Astrocyte (in vitro differentiated cells and primary cell): ENCODE measurements at regions not wholly inside any gene's neighbourhood (a gene's known extent, or its start where the extent isn't known, plus 50 kb on each side); places are given as distances from the start of the nearest gene placed in this dataset.
"Not testable (repeated sequence)": the region's sequence is repeated elsewhere in the genome, so short reads cannot be mapped to it uniquely, and the experiment has no call there.

Experiments
- DNase-seq: peaks from one replicate; pipeline ENCODE4 v3.0.0-alpha.2; 2010; ENCODE audit warnings: low read depth
- FAIRE-seq: peaks from 2 replicates; lab custom pipeline; 2011; peaks lifted over from hg19 to GRCh38; lab: Jason Lieb, UNC
- H2AFZ ChIP-seq: 2 replicates; pipeline ENCODE4 v1.6.0; 2012; ENCODE audit warnings: low read depth, low read length, inconsistent platforms
- H3K27ac ChIP-seq: 2 replicates; pipeline ENCODE4 v1.5.1; 2011; ENCODE audit warnings: low read depth, low read length, inconsistent platforms
- H3K27me3 ChIP-seq: 2 replicates; pipeline ENCODE4 v1.6.0; 2011; ENCODE audit warnings: low read length, inconsistent platforms; ENCODE audit not compliant: insufficient read depth
- H3K36me3 ChIP-seq: 2 replicates; pipeline ENCODE4 v1.5.1; 2011; ENCODE audit warnings: low read length, inconsistent platforms; ENCODE audit not compliant: insufficient read depth
- H3K4me1 ChIP-seq: 2 replicates; pipeline ENCODE4 v1.5.1; 2011; ENCODE audit warnings: low read length, inconsistent platforms; ENCODE audit not compliant: insufficient read depth
- H3K4me2 ChIP-seq: 2 replicates; pipeline ENCODE4 v1.6.0; 2012; ENCODE audit warnings: low read length, inconsistent platforms
- H3K4me3 ChIP-seq: 2 replicates; pipeline ENCODE4 v1.5.1; 2011; ENCODE audit warnings: low read depth, mild to moderate bottlenecking, low read length, inconsistent platforms; ENCODE audit not compliant: insufficient read depth
- H3K79me2 ChIP-seq: 2 replicates; pipeline ENCODE4 v1.6.0; 2012; ENCODE audit warnings: mild to moderate bottlenecking, low read length, inconsistent platforms; ENCODE audit not compliant: insufficient read depth
- H3K9ac ChIP-seq: 2 replicates; pipeline ENCODE4 v1.6.0; 2012; ENCODE audit warnings: mild to moderate bottlenecking, low read length, inconsistent platforms
- H3K9me3 ChIP-seq: 2 replicates; pipeline ENCODE4 v1.5.1; 2012; ENCODE audit warnings: low read depth, mild to moderate bottlenecking, low read length, inconsistent platforms; ENCODE audit not compliant: insufficient read depth
- H4K20me1 ChIP-seq: 2 replicates; pipeline ENCODE4 v1.6.0; 2012; ENCODE audit warnings: low read length, inconsistent platforms; ENCODE audit not compliant: insufficient read depth
- H3K27ac Mint-ChIP-seq: one replicate; pipeline ENCODE4 v1.8.0; 2021; ENCODE audit warnings: mild to moderate bottlenecking, mixed read lengths; ENCODE audit not compliant: unreplicated experiment
- H3K27me3 Mint-ChIP-seq: one replicate; pipeline ENCODE4 v1.8.0; 2021; ENCODE audit warnings: low read depth, mixed read lengths; ENCODE audit not compliant: unreplicated experiment
- H3K36me3 Mint-ChIP-seq: one replicate; pipeline ENCODE4 v1.8.0; 2021; ENCODE audit warnings: low read depth, mixed read lengths; ENCODE audit not compliant: unreplicated experiment
- H3K4me1 Mint-ChIP-seq: one replicate; pipeline ENCODE4 v1.8.0; 2021; ENCODE audit warnings: low read depth, mixed read lengths; ENCODE audit not compliant: unreplicated experiment
- H3K4me3 Mint-ChIP-seq: one replicate; pipeline ENCODE4 v1.8.0; 2021; ENCODE audit warnings: mild to moderate bottlenecking, moderate library complexity, mixed read lengths; ENCODE audit not compliant: unreplicated experiment
- H3K9me3 Mint-ChIP-seq: one replicate; pipeline ENCODE4 v1.8.0; 2021; ENCODE audit warnings: mild to moderate bottlenecking, mixed read lengths; ENCODE audit not compliant: unreplicated experiment
- CTCF ChIP-seq: IDR thresholded peaks from 2 replicates; pipeline ENCODE4 v1.5.1; 2011; ENCODE audit warnings: low read depth, mild to moderate bottlenecking, inconsistent platforms, low read length, moderate library complexity; ENCODE audit not compliant: insufficient read depth
- EZH2 ChIP-seq: IDR thresholded peaks from 2 replicates; pipeline ENCODE4 v1.6.1; 2012; ENCODE audit warnings: mild to moderate bottlenecking, low read length, inconsistent platforms; ENCODE audit not compliant: insufficient read depth

GRCh38 chr4:10832806-10833628, 148.4 kb upstream of the CLNK start:
- Histone ChIP-seq H3K9ac (no peak overlapping the region), H2AFZ (no peak overlapping the region), H3K4me2 (no peak overlapping the region), H3K4me3 (no peak overlapping the region), H3K27me3 (no peaks in the 10 kb centered on the region), H3K79me2 (no peaks in the 10 kb centered on the region), H3K4me1 (no peaks in the 10 kb centered on the region), H3K27ac (no peak overlapping the region), H4K20me1 (no peaks in the 10 kb centered on the region), H3K36me3 (no peaks in the 10 kb centered on the region), H3K9me3 (no peaks in the 10 kb centered on the region)
- FAIRE-seq: no peak
- Mint-ChIP-seq H3K27me3 (no peaks in the 10 kb centered on the region), H3K4me1 (no peaks in the 10 kb centered on the region), H3K36me3 (no peaks in the 10 kb centered on the region), H3K9me3 (no peaks in the 10 kb centered on the region), H3K4me3 (no peak overlapping the region), H3K27ac (no peak overlapping the region)
- TF ChIP-seq EZH2 (no peak), CTCF (no peak)
- DNase-seq: no peak

- no peaks in the 10 kb centered on the region for H3K4me1 ChIP-seq
- Mint-ChIP-seq H3K36me3 (no peaks in the 10 kb centered on the region), H3K27me3 (no peaks in the 10 kb centered on the region), H3K4me3 (no peak overlapping the region), H3K9me3 (no peaks in the 10 kb centered on the region), H3K27ac (no peak overlapping the region), H3K4me1 (no peaks in the 10 kb centered on the region)
- H3K4me3 ChIP-seq: no peak overlapping the region
- H3K4me2 ChIP-seq: no peak overlapping the region
- H2AFZ ChIP-seq: no peak overlapping the region
- no peaks in the 10 kb centered on the region for H3K79me2 ChIP-seq
- no peaks in the 10 kb centered on the region for H4K20me1 ChIP-seq
- no peak overlapping the region for H3K27ac ChIP-seq
- TF ChIP-seq CTCF (no peak), EZH2 (no peak)
- no peaks in the 10 kb centered on the region for H3K36me3 ChIP-seq
- FAIRE-seq (no peak), DNase-seq (no peak)
- no peaks in the 10 kb centered on the region for H3K27me3 ChIP-seq
- H3K9ac ChIP-seq: no peak overlapping the region
- H3K9me3 ChIP-seq: no peaks in the 10 kb centered on the region
These were observed 147.3 kb upstream of the CLNK start for GRCh38 chr4:10831727-10832408.

GRCh38 chr4:10828918-10829538, 144.5 kb upstream of the CLNK start:
- not testable (repeated sequence) for H3K27me3 ChIP-seq, H3K36me3 Mint-ChIP-seq, FAIRE-seq, H2AFZ ChIP-seq, H3K4me2 ChIP-seq, H3K9ac ChIP-seq, H3K4me1 Mint-ChIP-seq, H3K79me2 ChIP-seq, H3K27ac ChIP-seq, H3K4me3 ChIP-seq, H3K4me1 ChIP-seq, DNase-seq, H3K36me3 ChIP-seq, H3K4me3 Mint-ChIP-seq, H3K9me3 ChIP-seq, H3K27ac Mint-ChIP-seq, H3K27me3 Mint-ChIP-seq, H3K9me3 Mint-ChIP-seq, H4K20me1 ChIP-seq
